ENCODE measurements at regions not wholly inside any gene's neighbourhood (a gene's known extent, or its start where the extent isn't known, plus 50 kb on each side); places are given as distances from the start of the nearest gene placed in this dataset.

DNA sequence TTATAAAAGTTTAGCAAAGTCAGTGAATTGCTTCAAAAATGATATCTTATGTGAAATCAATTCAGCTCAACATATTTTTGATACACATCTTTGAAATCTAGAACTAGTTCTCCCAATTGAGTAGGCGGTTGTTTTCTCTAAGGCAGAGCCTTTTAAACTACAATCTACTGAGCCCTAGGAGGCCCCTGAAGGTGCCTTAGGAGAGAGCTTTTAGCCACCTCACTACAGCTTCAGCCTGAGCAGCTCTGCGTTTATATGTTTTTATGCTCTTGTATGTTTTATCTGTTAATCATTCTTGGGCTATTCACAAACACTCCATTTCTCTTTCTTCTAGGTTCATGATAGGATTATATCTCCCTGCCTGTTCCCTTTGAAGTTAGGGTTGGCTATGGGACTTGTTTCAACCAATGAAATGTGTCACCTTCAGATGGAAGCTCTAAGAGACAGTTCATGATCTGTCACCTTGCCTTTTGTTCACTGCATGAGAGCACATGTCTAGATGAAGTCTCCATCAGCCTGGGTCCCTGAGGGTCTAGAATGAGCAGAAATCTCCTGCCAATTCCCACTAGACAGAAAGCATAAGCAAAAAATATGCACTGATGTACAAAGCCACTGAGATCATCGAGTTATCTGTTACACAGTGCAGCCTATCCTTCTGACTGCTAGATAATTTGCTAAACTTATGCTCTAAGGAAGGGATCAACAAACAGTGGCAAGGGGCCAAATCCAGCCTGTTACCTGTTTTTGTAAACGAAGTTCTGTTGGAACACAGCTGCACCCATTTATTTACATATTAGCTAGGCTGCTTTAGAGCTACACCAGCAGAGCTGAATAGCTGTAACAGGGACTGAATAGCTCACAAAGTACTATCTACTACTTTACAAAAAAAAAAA, 128.5 kb upstream of the CDK1 start:
- DNase-seq (ENCODE audit: low read depth): no peak
- in situ Hi-C loops (cut with HindIII; ENCODE audit: low sequenced_read_pairs): loop anchor here (25.0 kb wide), 1 partner anchor 212 kb away; no protein-coding TSS in a partner anchor
- TF ChIP-seq, protein P1, sequence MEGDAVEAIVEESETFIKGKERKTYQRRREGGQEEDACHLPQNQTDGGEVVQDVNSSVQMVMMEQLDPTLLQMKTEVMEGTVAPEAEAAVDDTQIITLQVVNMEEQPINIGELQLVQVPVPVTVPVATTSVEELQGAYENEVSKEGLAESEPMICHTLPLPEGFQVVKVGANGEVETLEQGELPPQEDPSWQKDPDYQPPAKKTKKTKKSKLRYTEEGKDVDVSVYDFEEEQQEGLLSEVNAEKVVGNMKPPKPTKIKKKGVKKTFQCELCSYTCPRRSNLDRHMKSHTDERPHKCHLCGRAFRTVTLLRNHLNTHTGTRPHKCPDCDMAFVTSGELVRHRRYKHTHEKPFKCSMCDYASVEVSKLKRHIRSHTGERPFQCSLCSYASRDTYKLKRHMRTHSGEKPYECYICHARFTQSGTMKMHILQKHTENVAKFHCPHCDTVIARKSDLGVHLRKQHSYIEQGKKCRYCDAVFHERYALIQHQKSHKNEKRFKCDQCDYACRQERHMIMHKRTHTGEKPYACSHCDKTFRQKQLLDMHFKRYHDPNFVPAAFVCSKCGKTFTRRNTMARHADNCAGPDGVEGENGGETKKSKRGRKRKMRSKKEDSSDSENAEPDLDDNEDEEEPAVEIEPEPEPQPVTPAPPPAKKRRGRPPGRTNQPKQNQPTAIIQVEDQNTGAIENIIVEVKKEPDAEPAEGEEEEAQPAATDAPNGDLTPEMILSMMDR (IDR thresholded peaks at IDR 0.05; ENCODE audit: low read depth, low read length, missing control alignments): no peak
- no peak overlapping the region for H3K4me3 ChIP-seq (ENCODE audit: low read depth, low read length)

DNA sequence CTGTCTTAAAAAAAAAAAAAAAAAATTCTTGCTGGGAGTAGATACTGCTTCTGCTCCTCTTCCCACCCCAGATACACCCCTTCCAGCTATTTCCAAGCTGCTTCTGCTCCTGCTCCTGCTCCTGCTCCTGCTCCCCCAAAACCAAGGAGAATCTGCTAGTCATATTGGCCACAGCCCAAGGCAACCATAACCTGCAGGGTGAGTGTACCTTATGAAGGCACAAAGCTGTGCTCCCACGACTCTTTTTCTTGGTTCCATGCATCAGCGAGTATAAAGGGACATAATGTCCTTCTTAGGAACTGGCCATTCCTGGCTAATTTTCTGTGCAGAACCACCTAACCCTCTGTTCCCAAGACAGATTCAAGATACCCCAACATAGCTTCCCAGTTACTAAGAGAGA, 129.5 kb upstream of the CDK1 start:
- DNase-seq (ENCODE audit: low read depth): no peak
- in situ Hi-C loops (cut with HindIII; ENCODE audit: low sequenced_read_pairs): loop anchor here (25.0 kb wide), 1 partner anchor 211 kb away; no protein-coding TSS in a partner anchor
- H3K4me3 ChIP-seq (ENCODE audit: low read depth, low read length): no peak overlapping the region
- TF ChIP-seq, protein P1 (IDR thresholded peaks at IDR 0.05; ENCODE audit: low read depth, low read length, missing control alignments): no peak

- TF ChIP-seq, protein P1 (IDR thresholded peaks at IDR 0.05; ENCODE audit: low read depth, low read length, missing control alignments): peak; percentile 50
- in situ Hi-C loops (cut with HindIII; ENCODE audit: low sequenced_read_pairs): loop anchor here (25.0 kb wide), 1 partner anchor 210 kb away; no protein-coding TSS in a partner anchor
- peak; percentile 72 for DNase-seq (ENCODE audit: low read depth)
- H3K4me3 ChIP-seq (ENCODE audit: low read depth, low read length): no peak overlapping the region
These were observed 131.1 kb upstream of the CDK1 start for GRCh38 chr10:60646966-60647796.

DNA sequence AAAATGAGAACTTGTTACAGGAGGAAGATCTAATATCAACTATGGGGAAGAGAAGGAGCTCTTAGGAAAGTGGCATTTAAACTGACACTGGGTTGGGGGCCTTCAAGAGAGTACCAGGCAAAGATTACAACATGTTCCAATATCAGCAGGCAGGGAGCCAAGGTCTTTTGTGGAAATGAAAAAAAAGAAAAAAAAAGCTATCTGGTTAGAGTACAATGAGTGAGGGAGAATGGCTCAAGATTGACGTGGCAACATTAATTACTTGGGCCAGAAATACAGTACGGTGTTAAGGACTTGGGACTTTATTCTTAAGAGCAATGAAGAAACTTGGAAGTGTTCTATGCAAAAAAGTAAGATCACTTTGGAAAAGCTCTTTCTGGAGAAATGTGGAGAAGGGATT, 132.3 kb upstream of the CDK1 start:
- TF ChIP-seq, protein P1 (IDR thresholded peaks at IDR 0.05; ENCODE audit: low read depth, low read length, missing control alignments): no peak
- H3K4me3 ChIP-seq (ENCODE audit: low read depth, low read length): no peak overlapping the region
- in situ Hi-C loops (cut with HindIII; ENCODE audit: low sequenced_read_pairs): loop anchor here (25.0 kb wide), 1 partner anchor 209 kb away; no protein-coding TSS in a partner anchor
- DNase-seq (ENCODE audit: low read depth): no peak

GRCh38 chr10:60644436-60645130, 133.7 kb upstream of the CDK1 start:
- in situ Hi-C loops (cut with HindIII; ENCODE audit: low sequenced_read_pairs): loop anchor here (25.0 kb wide), 1 partner anchor 207 kb away; no protein-coding TSS in a partner anchor
- TF ChIP-seq, protein P1 (IDR thresholded peaks at IDR 0.05; ENCODE audit: low read depth, low read length, missing control alignments): no peak
- DNase-seq (ENCODE audit: low read depth): no peak
- H3K4me3 ChIP-seq (ENCODE audit: low read depth, low read length): no peak overlapping the region

- TF ChIP-seq, protein P1 (IDR thresholded peaks at IDR 0.05; ENCODE audit: low read depth, low read length, missing control alignments): no peak
- in situ Hi-C loops (cut with HindIII; ENCODE audit: low sequenced_read_pairs): loop anchor here (25.0 kb wide), 1 partner anchor 207 kb away; no protein-coding TSS in a partner anchor
- no peak for DNase-seq (ENCODE audit: low read depth)
- no peak overlapping the region for H3K4me3 ChIP-seq (ENCODE audit: low read depth, low read length)
These were observed 134.4 kb upstream of the CDK1 start for GRCh38 chr10:60643874-60644273.

All from astrocyte of the cerebellum (primary cell).